IPS DF 4.7 (cell line): ENCODE measurements at regions not wholly inside any gene's neighbourhood (a gene's known extent, or its start where the extent isn't known, plus 50 kb on each side); places are given as distances from the start of the nearest gene placed in this dataset.
A peak's percentile ranks its signal among the peaks of the same experiment; 100 is the strongest.
"Not testable (repeated sequence)": the region's sequence is repeated elsewhere in the genome, so short reads cannot be mapped to it uniquely, and the experiment has no call there.

Experiments used
- DNase-seq: peaks from one replicate; pipeline ENCODE4 v3.0.0-alpha.2; 2013; ENCODE audit warnings: low spot score; ENCODE audit errors: extremely low read depth

GRCh38 chr2:129167456-129167855 is 812.0 kb upstream of the RAB6C start:
- DNase-seq = no peak

- no peak for DNase-seq
Measured at GRCh38 chr2:129170570-129170969, 808.9 kb upstream of the RAB6C start.

- DNase-seq = no peak
Measured at GRCh38 chr2:129174143-129174542, 805.3 kb upstream of the RAB6C start.

- no peak for DNase-seq
Measured at GRCh38 chr2:129175051-129175450, 804.4 kb upstream of the RAB6C start.

GRCh38 chr2:129176375-129176774 is 803.1 kb upstream of the RAB6C start:
- no peak for DNase-seq

- no peak for DNase-seq
Measured at GRCh38 chr2:129178356-129178755, 801.1 kb upstream of the RAB6C start.

GRCh38 chr2:129179199-129179598 is 800.3 kb upstream of the RAB6C start:
- no peak for DNase-seq

GRCh38 chr2:129180124-129180716 is 799.2 kb upstream of the RAB6C start:
- DNase-seq = no peak

- no peak for DNase-seq
Measured at GRCh38 chr2:129181433-129181832, 798.0 kb upstream of the RAB6C start.

GRCh38 chr2:129181963-129182362 is 797.5 kb upstream of the RAB6C start:
- DNase-seq = no peak

GRCh38 chr2:129187343-129187742 is 792.1 kb upstream of the RAB6C start:
- DNase-seq = no peak

GRCh38 chr2:129188451-129188850 is 791.0 kb upstream of the RAB6C start:
- DNase-seq = no peak

GRCh38 chr2:129189617-129190319 is 789.7 kb upstream of the RAB6C start:
- DNase-seq = no peak

GRCh38 chr2:129190494-129190893 is 789.0 kb upstream of the RAB6C start:
- no peak for DNase-seq

GRCh38 chr2:129191530-129191929 is 787.9 kb upstream of the RAB6C start:
- DNase-seq = peak; percentile 68

- no peak for DNase-seq
Measured at GRCh38 chr2:129192117-129192516, 787.3 kb upstream of the RAB6C start.

GRCh38 chr2:129192841-129193253 is 786.6 kb upstream of the RAB6C start:
- DNase-seq = no peak

GRCh38 chr2:129193961-129194360 is 785.5 kb upstream of the RAB6C start:
- DNase-seq = no peak

GRCh38 chr2:129199501-129199900 is 780.0 kb upstream of the RAB6C start:
- DNase-seq = no peak

- DNase-seq = no peak
Measured at GRCh38 chr2:129201696-129202095, 777.8 kb upstream of the RAB6C start.

GRCh38 chr2:129203331-129203730 is 776.1 kb upstream of the RAB6C start:
- no peak for DNase-seq

- not testable (repeated sequence) for DNase-seq
Measured at GRCh38 chr2:129204581-129204980, 774.9 kb upstream of the RAB6C start.

GRCh38 chr2:129205176-129205575 is 774.3 kb upstream of the RAB6C start:
- no peak for DNase-seq
